Astrocyte (in vitro differentiated cells and primary cell): ENCODE measurements at regions not wholly inside any gene's neighbourhood (a gene's known extent, or its start where the extent isn't known, plus 50 kb on each side); places are given as distances from the start of the nearest gene placed in this dataset.

Experiments
- DNase-seq: peaks from one replicate; pipeline ENCODE4 v3.0.0-alpha.2; 2010; ENCODE audit warnings: low read depth
- FAIRE-seq: peaks from 2 replicates; lab custom pipeline; 2011; peaks lifted over from hg19 to GRCh38; lab: Jason Lieb, UNC
- H2AFZ ChIP-seq: 2 replicates; pipeline ENCODE4 v1.6.0; 2012; ENCODE audit warnings: low read depth, low read length, inconsistent platforms
- H3K27ac ChIP-seq: 2 replicates; pipeline ENCODE4 v1.5.1; 2011; ENCODE audit warnings: low read depth, low read length, inconsistent platforms
- H3K27me3 ChIP-seq: 2 replicates; pipeline ENCODE4 v1.6.0; 2011; ENCODE audit warnings: low read length, inconsistent platforms; ENCODE audit not compliant: insufficient read depth
- H3K36me3 ChIP-seq: 2 replicates; pipeline ENCODE4 v1.5.1; 2011; ENCODE audit warnings: low read length, inconsistent platforms; ENCODE audit not compliant: insufficient read depth
- H3K4me1 ChIP-seq: 2 replicates; pipeline ENCODE4 v1.5.1; 2011; ENCODE audit warnings: low read length, inconsistent platforms; ENCODE audit not compliant: insufficient read depth
- H3K4me2 ChIP-seq: 2 replicates; pipeline ENCODE4 v1.6.0; 2012; ENCODE audit warnings: low read length, inconsistent platforms
- H3K4me3 ChIP-seq: 2 replicates; pipeline ENCODE4 v1.5.1; 2011; ENCODE audit warnings: low read depth, mild to moderate bottlenecking, low read length, inconsistent platforms; ENCODE audit not compliant: insufficient read depth
- H3K79me2 ChIP-seq: 2 replicates; pipeline ENCODE4 v1.6.0; 2012; ENCODE audit warnings: mild to moderate bottlenecking, low read length, inconsistent platforms; ENCODE audit not compliant: insufficient read depth
- H3K9ac ChIP-seq: 2 replicates; pipeline ENCODE4 v1.6.0; 2012; ENCODE audit warnings: mild to moderate bottlenecking, low read length, inconsistent platforms
- H3K9me3 ChIP-seq: 2 replicates; pipeline ENCODE4 v1.5.1; 2012; ENCODE audit warnings: low read depth, mild to moderate bottlenecking, low read length, inconsistent platforms; ENCODE audit not compliant: insufficient read depth
- H4K20me1 ChIP-seq: 2 replicates; pipeline ENCODE4 v1.6.0; 2012; ENCODE audit warnings: low read length, inconsistent platforms; ENCODE audit not compliant: insufficient read depth
- H3K27ac Mint-ChIP-seq: one replicate; pipeline ENCODE4 v1.8.0; 2021; ENCODE audit warnings: mild to moderate bottlenecking, mixed read lengths; ENCODE audit not compliant: unreplicated experiment
- H3K27me3 Mint-ChIP-seq: one replicate; pipeline ENCODE4 v1.8.0; 2021; ENCODE audit warnings: low read depth, mixed read lengths; ENCODE audit not compliant: unreplicated experiment
- H3K36me3 Mint-ChIP-seq: one replicate; pipeline ENCODE4 v1.8.0; 2021; ENCODE audit warnings: low read depth, mixed read lengths; ENCODE audit not compliant: unreplicated experiment
- H3K4me1 Mint-ChIP-seq: one replicate; pipeline ENCODE4 v1.8.0; 2021; ENCODE audit warnings: low read depth, mixed read lengths; ENCODE audit not compliant: unreplicated experiment
- H3K4me3 Mint-ChIP-seq: one replicate; pipeline ENCODE4 v1.8.0; 2021; ENCODE audit warnings: mild to moderate bottlenecking, moderate library complexity, mixed read lengths; ENCODE audit not compliant: unreplicated experiment
- H3K9me3 Mint-ChIP-seq: one replicate; pipeline ENCODE4 v1.8.0; 2021; ENCODE audit warnings: mild to moderate bottlenecking, mixed read lengths; ENCODE audit not compliant: unreplicated experiment
- EZH2 ChIP-seq: IDR thresholded peaks from 2 replicates; pipeline ENCODE4 v1.6.1; 2012; ENCODE audit warnings: mild to moderate bottlenecking, low read length, inconsistent platforms; ENCODE audit not compliant: insufficient read depth
- TF ChIP-seq, protein P1 (sequence below): IDR thresholded peaks from 2 replicates; pipeline ENCODE4 v1.5.1; 2011; ENCODE audit warnings: low read depth, mild to moderate bottlenecking, inconsistent platforms, low read length, moderate library complexity; ENCODE audit not compliant: insufficient read depth

DNA sequence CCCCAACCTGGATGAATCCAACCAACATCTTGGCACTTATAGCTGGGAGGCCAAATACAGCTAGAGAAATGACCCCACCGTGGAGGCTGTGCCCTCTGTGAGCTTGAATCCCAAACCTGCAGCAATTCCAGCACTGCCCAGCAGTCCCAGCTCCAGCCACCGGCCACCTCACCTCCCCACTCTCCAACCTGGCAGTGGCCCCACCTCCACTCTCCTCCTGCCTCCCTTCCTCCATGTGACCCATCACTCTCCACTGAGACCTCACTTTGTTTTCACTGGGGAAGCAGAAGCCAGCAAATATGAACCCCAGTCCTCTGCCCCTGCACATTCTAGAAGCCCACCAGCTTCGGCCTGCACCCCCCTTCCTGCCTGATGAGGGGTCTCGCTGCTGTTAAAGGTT lies 79.7 kb upstream of the LINGO1 start:
- DNase-seq (no peak), FAIRE-seq (no peak)
- no peak overlapping the region for H3K27ac Mint-ChIP-seq
- no peaks in the 10 kb centered on the region for H3K27me3 ChIP-seq
- no peak overlapping the region for H2AFZ ChIP-seq
- no peak overlapping the region for H3K4me3 ChIP-seq
- H3K4me1 Mint-ChIP-seq = peaks cover 5% of the 10 kb centered on the region
- H3K4me3 Mint-ChIP-seq = no peak overlapping the region
- no peak overlapping the region for H3K9ac ChIP-seq
- TF ChIP-seq, protein P1, sequence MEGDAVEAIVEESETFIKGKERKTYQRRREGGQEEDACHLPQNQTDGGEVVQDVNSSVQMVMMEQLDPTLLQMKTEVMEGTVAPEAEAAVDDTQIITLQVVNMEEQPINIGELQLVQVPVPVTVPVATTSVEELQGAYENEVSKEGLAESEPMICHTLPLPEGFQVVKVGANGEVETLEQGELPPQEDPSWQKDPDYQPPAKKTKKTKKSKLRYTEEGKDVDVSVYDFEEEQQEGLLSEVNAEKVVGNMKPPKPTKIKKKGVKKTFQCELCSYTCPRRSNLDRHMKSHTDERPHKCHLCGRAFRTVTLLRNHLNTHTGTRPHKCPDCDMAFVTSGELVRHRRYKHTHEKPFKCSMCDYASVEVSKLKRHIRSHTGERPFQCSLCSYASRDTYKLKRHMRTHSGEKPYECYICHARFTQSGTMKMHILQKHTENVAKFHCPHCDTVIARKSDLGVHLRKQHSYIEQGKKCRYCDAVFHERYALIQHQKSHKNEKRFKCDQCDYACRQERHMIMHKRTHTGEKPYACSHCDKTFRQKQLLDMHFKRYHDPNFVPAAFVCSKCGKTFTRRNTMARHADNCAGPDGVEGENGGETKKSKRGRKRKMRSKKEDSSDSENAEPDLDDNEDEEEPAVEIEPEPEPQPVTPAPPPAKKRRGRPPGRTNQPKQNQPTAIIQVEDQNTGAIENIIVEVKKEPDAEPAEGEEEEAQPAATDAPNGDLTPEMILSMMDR = no peak
- TF ChIP-seq EZH2 = no peak
- no peaks in the 10 kb centered on the region for H3K9me3 ChIP-seq
- peaks cover 71% of the 10 kb centered on the region for H3K27me3 Mint-ChIP-seq
- no peak overlapping the region for H3K4me2 ChIP-seq
- H3K36me3 Mint-ChIP-seq = no peaks in the 10 kb centered on the region
- no peaks in the 10 kb centered on the region for H4K20me1 ChIP-seq
- peaks cover 3% of the 10 kb centered on the region for H3K9me3 Mint-ChIP-seq
- H3K36me3 ChIP-seq = no peaks in the 10 kb centered on the region
- H3K4me1 ChIP-seq = no peaks in the 10 kb centered on the region
- H3K27ac ChIP-seq = no peak overlapping the region
- H3K79me2 ChIP-seq = no peaks in the 10 kb centered on the region

DNA sequence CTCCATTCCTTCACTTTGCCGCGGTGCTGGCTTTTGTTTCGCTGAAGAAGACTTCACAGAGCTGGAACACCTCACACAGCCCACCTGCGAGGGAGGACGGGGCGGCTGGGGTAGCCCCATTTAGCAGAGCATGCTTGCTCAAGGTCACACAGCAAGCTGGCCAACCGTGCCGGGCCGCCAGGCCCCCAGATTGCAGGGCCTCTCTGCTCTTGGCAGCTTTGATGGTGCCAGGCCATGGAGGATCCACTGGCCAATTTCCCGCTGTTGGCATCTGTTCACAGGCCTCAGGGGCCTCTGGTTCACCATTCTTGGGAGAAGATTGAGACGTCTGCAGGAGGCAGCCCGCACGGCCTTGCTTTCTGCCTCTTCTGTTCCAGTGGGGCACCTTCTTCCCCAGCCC lies 77.9 kb upstream of the LINGO1 start:
- H3K36me3 ChIP-seq = no peaks in the 10 kb centered on the region
- no peak overlapping the region for H3K4me2 ChIP-seq
- Mint-ChIP-seq H3K4me1 (peaks cover 5% of the 10 kb centered on the region), H3K27ac (no peak overlapping the region), H3K4me3 (no peak overlapping the region), H3K9me3 (peaks cover 6% of the 10 kb centered on the region), H3K27me3 (peaks cover 75% of the 10 kb centered on the region), H3K36me3 (no peaks in the 10 kb centered on the region)
- H3K9ac ChIP-seq = no peak overlapping the region
- H3K4me1 ChIP-seq = no peaks in the 10 kb centered on the region
- H3K79me2 ChIP-seq = no peaks in the 10 kb centered on the region
- H3K27me3 ChIP-seq = no peaks in the 10 kb centered on the region
- DNase-seq = no peak
- TF ChIP-seq, protein P1 = no peak
- TF ChIP-seq EZH2 = no peak
- FAIRE-seq = no peak
- no peak overlapping the region for H2AFZ ChIP-seq
- no peak overlapping the region for H3K4me3 ChIP-seq
- no peak overlapping the region for H3K27ac ChIP-seq
- no peaks in the 10 kb centered on the region for H3K9me3 ChIP-seq
- no peaks in the 10 kb centered on the region for H4K20me1 ChIP-seq

DNA sequence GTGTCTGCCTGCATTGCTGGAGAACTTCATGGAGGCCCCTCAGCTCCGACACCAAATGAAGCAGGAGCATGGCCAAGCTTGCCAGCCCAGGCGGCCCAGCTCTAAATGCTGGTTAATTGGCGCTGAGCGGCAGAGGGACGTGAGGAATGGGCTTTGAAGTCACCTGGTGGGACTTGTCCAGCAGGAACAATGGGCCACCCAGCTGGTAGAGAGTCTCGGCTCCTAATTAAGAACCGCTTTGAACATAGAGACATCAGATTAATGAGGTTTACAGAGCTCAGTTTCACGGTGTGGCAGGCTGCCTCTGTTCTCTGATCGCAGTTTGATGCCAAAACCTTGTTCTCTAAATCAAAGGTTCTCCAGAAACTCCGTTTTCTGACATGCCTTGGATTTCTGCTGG lies 77.5 kb upstream of the LINGO1 start:
- peaks cover 72% of the 10 kb centered on the region for H3K27me3 Mint-ChIP-seq
- no peak overlapping the region for H3K4me2 ChIP-seq
- no peaks in the 10 kb centered on the region for H3K79me2 ChIP-seq
- no peak for DNase-seq
- no peak for FAIRE-seq
- no peak overlapping the region for H3K9ac ChIP-seq
- no peak overlapping the region for H3K4me3 Mint-ChIP-seq
- H3K27ac Mint-ChIP-seq = no peak overlapping the region
- no peak overlapping the region for H3K4me3 ChIP-seq
- H3K4me1 Mint-ChIP-seq = peaks cover 5% of the 10 kb centered on the region
- no peak for TF ChIP-seq EZH2
- TF ChIP-seq, protein P1 = no peak
- H3K27ac ChIP-seq = no peak overlapping the region
- H3K36me3 ChIP-seq = no peaks in the 10 kb centered on the region
- H3K9me3 Mint-ChIP-seq = peaks cover 6% of the 10 kb centered on the region
- H3K9me3 ChIP-seq = no peaks in the 10 kb centered on the region
- no peaks in the 10 kb centered on the region for H3K27me3 ChIP-seq
- no peaks in the 10 kb centered on the region for H3K4me1 ChIP-seq
- H4K20me1 ChIP-seq = no peaks in the 10 kb centered on the region
- H2AFZ ChIP-seq = no peak overlapping the region
- H3K36me3 Mint-ChIP-seq = no peaks in the 10 kb centered on the region
